ENCODE measurements at regions not wholly inside any gene's neighbourhood (a gene's known extent, or its start where the extent isn't known, plus 50 kb on each side); places are given as distances from the start of the nearest gene placed in this dataset.

DNA sequence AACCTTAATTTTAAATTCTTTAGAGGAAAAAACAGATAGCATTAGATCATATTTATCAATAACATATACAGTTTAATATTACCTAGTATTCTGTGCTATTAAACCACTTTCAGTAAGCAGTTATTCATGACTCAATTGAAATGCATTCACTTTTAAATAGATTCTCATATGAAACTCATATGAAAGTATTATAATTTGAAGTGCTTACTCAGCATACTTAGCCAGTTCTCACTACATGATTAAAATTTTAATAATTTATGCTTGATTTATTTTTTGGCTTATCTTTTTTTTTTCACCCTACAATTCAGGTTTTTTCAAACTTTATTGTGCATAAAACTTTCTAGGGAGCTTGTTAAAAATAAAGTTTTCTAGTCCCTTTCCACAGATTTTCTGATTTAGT lies 694.9 kb upstream of the CDH9 start:
- Histone ChIP-seq H3K36me3 (replicated peaks) (no peaks in the 10 kb centered on the region), H3K4me3 (ENCODE audit: low read depth, low read length) (no peak overlapping the region), H3K27ac (no peak overlapping the region), H3K27me3 (replicated peaks) (no peaks in the 10 kb centered on the region)
- no peak for DNase-seq
- no peak for TF ChIP-seq CTCF (IDR thresholded peaks at IDR 0.05; ENCODE audit: low read depth, low read length, missing control alignments)
- in situ Hi-C loops (cut with HindIII; ENCODE audit: low pct_ligation_motif_present, low sequenced_read_pairs) = no loop called here

DNA sequence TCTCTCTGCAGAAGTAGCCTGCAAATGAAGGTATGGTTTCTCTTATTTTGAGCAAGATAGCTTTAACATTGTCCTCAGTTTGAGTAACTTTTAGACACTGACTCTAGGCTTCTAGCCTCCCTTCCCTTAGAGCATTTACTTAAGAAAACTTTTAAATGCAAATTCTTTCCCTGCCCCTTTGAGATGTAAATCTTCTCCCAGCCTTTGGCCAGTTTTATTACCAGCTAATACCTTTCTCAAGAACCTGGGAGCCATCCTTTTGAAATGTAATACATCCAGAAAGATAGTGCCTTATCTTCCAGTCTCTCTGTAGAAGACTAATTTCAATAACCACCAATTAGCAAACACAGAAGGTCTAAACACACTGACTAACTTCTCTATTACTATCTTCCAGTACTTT lies 688.9 kb upstream of the CDH9 start:
- in situ Hi-C loops (cut with HindIII; ENCODE audit: low pct_ligation_motif_present, low sequenced_read_pairs) = no loop called here
- H3K27me3 ChIP-seq (replicated peaks) = no peaks in the 10 kb centered on the region
- no peak overlapping the region for H3K4me3 ChIP-seq (ENCODE audit: low read depth, low read length)
- no peak for DNase-seq
- no peak for TF ChIP-seq CTCF (IDR thresholded peaks at IDR 0.05; ENCODE audit: low read depth, low read length, missing control alignments)
- no peaks in the 10 kb centered on the region for H3K36me3 ChIP-seq (replicated peaks)
- H3K27ac ChIP-seq = no peak overlapping the region

DNA sequence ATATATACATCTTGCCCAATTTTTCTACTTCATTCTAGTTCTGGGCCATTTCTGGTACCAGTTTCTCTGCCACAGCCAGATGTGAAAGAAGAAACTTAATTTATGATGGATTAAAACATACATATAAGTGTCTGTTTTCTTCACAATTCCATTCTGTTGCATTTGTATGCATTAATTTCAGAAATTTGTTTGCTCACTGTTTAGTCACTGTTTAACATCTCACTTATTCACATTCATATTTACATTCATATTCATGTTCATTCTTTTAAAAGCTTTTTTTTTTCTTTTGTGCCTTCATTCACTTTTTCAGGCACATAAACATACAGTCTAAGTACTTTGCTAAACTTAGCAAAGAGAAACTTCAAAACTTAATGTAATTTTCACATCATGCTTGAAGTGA lies 684.0 kb upstream of the CDH9 start:
- Histone ChIP-seq H3K4me3 (ENCODE audit: low read depth, low read length) (no peak overlapping the region), H3K27ac (no peak overlapping the region), H3K36me3 (replicated peaks) (no peaks in the 10 kb centered on the region), H3K27me3 (replicated peaks) (no peaks in the 10 kb centered on the region)
- in situ Hi-C loops (cut with HindIII; ENCODE audit: low pct_ligation_motif_present, low sequenced_read_pairs) = no loop called here
- no peak for TF ChIP-seq CTCF (IDR thresholded peaks at IDR 0.05; ENCODE audit: low read depth, low read length, missing control alignments)
- DNase-seq = no peak

GRCh38 chr5:27708534-27708933 lies 670.1 kb upstream of the CDH9 start:
- Histone ChIP-seq H3K27ac (peak overlapping the region; percentile 37), H3K4me3 (ENCODE audit: low read depth, low read length) (no peak overlapping the region), H3K27me3 (replicated peaks) (no peaks in the 10 kb centered on the region), H3K36me3 (replicated peaks) (no peaks in the 10 kb centered on the region)
- peak; percentile 69 for DNase-seq
- no peak for TF ChIP-seq CTCF (IDR thresholded peaks at IDR 0.05; ENCODE audit: low read depth, low read length, missing control alignments)
- in situ Hi-C loops (cut with HindIII; ENCODE audit: low pct_ligation_motif_present, low sequenced_read_pairs) = no loop called here

DNA sequence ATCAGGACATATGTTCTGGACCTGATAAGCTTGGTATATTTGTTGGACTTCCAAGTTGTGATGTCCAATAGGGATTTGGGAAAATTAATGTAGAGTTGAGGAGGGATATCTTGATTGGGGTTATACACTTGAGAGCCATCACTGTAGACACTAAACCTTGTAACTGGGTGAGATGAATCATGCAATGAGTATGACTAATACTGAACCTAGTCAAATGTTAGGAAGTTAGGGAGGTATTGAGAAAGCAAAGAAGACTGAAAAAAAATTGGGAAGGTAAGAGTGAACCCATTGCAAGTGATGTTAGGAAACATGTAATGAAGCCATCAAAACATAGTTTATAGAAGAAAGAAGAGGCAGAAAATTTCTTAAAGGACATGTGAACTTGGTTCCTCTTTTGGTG lies 668.4 kb upstream of the CDH9 start:
- DNase-seq = peak; percentile 5
- H3K36me3 ChIP-seq (replicated peaks) = no peaks in the 10 kb centered on the region
- in situ Hi-C loops (cut with HindIII; ENCODE audit: low pct_ligation_motif_present, low sequenced_read_pairs) = no loop called here
- no peak for TF ChIP-seq CTCF (IDR thresholded peaks at IDR 0.05; ENCODE audit: low read depth, low read length, missing control alignments)
- no peak overlapping the region for H3K4me3 ChIP-seq (ENCODE audit: low read depth, low read length)
- H3K27ac ChIP-seq = no peak overlapping the region
- H3K27me3 ChIP-seq (replicated peaks) = no peaks in the 10 kb centered on the region

DNA sequence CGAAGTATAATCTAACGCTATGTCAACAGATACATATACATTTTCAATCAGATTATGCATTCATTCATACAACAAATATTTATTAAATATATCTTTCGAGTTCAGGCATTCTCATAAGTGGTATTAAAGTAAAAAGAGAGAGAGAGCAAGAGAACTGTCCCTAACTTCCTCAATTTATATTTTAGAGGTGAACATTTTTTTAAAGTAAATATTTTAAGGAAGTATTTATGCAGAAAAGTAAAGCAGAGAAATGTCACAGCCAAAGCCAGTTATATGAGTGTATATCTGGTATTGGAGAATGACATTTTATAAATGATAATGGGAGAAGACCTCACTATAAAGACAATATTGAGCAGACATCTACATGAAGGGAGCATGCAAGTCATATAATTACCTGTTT lies 667.3 kb upstream of the CDH9 start:
- no peaks in the 10 kb centered on the region for H3K27me3 ChIP-seq (replicated peaks)
- H3K4me3 ChIP-seq (ENCODE audit: low read depth, low read length) = no peak overlapping the region
- no peak for DNase-seq
- H3K36me3 ChIP-seq (replicated peaks) = no peaks in the 10 kb centered on the region
- in situ Hi-C loops (cut with HindIII; ENCODE audit: low pct_ligation_motif_present, low sequenced_read_pairs) = no loop called here
- no peak for TF ChIP-seq CTCF (IDR thresholded peaks at IDR 0.05; ENCODE audit: low read depth, low read length, missing control alignments)
- no peak overlapping the region for H3K27ac ChIP-seq

All from brain microvascular endothelial cell (primary cell).